Subcutaneous abdominal adipose tissue (tissue), 5 donors: ENCODE measurements at regions not wholly inside any gene's neighbourhood (a gene's known extent, or its start where the extent isn't known, plus 50 kb on each side); places are given as distances from the start of the nearest gene placed in this dataset.

ENCODE experiments used
- H3K27ac ChIP-seq: one replicate; pipeline ENCODE4 v1.7.0; 2013; ENCODE audit warnings: low read depth, mild to moderate bottlenecking, inconsistent platforms, low read length, moderate library complexity
- H3K27me3 ChIP-seq, 5 donors: one replicate each; pipeline ENCODE4 v1.7.0; 2013; ENCODE audit warnings: low read length in 5 of 5, inconsistent platforms in 1 of 5; ENCODE audit not compliant: control insufficient read depth in 5 of 5, insufficient read depth in 4 of 5
- H3K36me3 ChIP-seq, 5 donors: one replicate each; pipeline ENCODE4 v1.7.0; 2013; ENCODE audit warnings: low read length in 5 of 5; ENCODE audit not compliant: control insufficient read depth in 5 of 5, insufficient read depth in 5 of 5
- H3K4me1 ChIP-seq, 5 donors: one replicate each; pipeline ENCODE4 v1.7.0; 2013; ENCODE audit warnings: low read length in 5 of 5, mild to moderate bottlenecking in 3 of 5, moderate library complexity in 1 of 5; ENCODE audit not compliant: control insufficient read depth in 5 of 5, insufficient read depth in 5 of 5
- H3K4me3 ChIP-seq, 5 donors: one replicate each; pipeline ENCODE4 v1.7.0; 2013; ENCODE audit warnings: low read length in 5 of 5, low read depth in 1 of 5
- H3K9ac ChIP-seq, 5 donors: one replicate each; pipeline ENCODE4 v1.7.0; 2013; ENCODE audit warnings: low read length in 5 of 5, mild to moderate bottlenecking in 4 of 5, moderate library complexity in 3 of 5
- H3K9me3 ChIP-seq, 5 donors: one replicate each; pipeline ENCODE4 v1.7.0; 2013; ENCODE audit warnings: low read length in 5 of 5; ENCODE audit not compliant: control insufficient read depth in 5 of 5
- donor health status: healthy.
- donor health status: healthy.
- donor health status: healthy.
- donor health status: healthy.
- donor health status: healthy.

DNA sequence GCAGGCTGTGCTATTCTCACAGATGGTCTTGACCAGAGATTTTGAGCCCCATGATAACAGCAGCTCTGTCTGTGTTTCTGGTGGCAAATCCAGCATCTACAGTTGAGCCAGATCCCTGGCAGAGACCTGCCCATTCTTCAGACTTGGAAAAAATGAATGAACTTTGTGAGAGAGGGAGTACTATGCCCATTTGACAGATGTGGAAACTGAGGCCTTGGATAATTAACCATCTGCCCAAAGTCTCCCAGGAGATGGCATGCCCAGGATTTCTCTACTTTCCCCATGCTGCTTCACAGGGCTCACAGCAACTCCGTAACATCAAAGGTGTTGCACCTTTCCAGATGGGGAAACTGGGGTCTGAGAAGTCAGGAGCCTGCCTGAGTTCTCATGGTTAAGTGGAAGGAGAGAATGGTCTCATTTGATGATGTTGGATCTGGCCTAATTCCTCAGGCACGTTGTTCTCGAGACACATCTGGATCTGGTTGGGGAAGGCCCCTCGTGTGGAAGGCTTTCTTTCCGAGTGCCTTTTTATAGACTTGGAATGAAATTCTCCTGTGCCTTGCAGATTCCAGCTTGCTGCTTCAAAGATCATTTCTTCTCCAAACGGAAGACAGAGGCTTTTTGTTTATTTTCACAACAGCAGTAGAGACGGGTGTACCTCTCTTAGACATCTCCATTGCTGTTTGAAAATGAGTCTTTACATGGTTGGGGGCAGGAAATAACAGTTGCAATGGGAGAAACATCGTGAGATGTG, 73.3 kb upstream of the STX18 start:
- no peak overlapping the region for H3K9ac ChIP-seq
- no peak overlapping the region for H3K4me3 ChIP-seq
- H3K36me3 ChIP-seq: no peaks in the 10 kb centered on the region
- H3K27ac ChIP-seq: no peak overlapping the region
- peaks cover 0 to 3% (median 0%) of the 10 kb centered on the region in 5 donors for H3K4me1 ChIP-seq
- peaks cover 0 to 9% (median 3%) of the 10 kb centered on the region in 5 donors for H3K9me3 ChIP-seq
- H3K27me3 ChIP-seq: no peaks in the 10 kb centered on the region

DNA sequence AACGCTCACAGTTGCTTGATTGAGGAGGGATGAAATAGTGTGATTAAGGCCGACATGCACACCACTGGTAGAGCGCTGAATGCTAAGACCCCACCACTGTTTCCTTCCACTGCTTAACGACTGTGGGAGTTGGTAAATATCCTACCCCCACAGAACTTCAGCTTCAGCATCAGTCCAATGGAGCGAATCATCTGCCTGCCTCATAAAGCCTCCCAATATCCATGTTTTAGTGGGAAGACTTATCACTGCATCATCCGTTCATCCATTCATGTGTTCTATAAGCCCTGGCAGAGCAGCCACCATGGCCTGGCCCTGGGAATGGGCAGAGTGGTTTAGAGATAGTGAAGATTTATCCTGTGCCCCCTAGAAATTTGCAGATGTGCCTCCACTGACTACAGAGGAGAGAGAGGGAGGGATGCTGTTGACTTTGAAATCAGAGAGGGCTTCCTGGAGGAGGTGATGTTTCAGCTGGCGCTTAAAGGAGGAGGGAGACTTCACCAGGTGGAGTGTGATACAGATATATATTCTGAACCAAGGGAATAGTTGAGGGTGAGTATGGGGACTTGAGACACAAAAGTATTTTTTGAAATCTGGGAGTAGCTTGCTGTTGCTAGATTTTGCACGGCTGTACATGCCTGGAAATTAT, 71.9 kb upstream of the STX18 start:
- no peak overlapping the region for H3K4me3 ChIP-seq

DNA sequence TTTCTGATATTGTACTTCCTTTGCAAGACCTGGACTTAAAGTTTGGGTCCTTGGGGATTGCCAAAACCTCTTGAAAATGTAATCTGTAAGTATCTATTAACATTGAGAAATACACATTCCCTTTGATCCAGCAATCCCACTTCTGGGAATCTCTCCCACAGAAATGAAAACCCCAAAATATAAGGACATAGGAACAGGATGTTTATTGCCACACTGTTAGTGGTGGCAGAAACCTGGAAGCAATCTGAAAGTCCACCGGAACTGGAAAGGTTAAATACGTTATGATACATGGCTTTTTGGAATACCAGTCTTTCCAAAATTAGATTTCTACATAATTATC, 71.2 kb upstream of the STX18 start:
- no peak overlapping the region for H3K27ac ChIP-seq

More for the DNA sequence above, 71.9 kb upstream of the STX18 start:
- Histone ChIP-seq H3K27ac (no peak overlapping the region), H3K27me3 (no peaks in the 10 kb centered on the region), H3K9ac (no peak overlapping the region), H3K36me3 (no peaks in the 10 kb centered on the region), H3K9me3 (peaks cover 0 to 4% (median under 1%) of the 10 kb centered on the region in 5 donors), H3K4me1 (peaks cover 0 to 3% (median 0%) of the 10 kb centered on the region in 5 donors)

DNA sequence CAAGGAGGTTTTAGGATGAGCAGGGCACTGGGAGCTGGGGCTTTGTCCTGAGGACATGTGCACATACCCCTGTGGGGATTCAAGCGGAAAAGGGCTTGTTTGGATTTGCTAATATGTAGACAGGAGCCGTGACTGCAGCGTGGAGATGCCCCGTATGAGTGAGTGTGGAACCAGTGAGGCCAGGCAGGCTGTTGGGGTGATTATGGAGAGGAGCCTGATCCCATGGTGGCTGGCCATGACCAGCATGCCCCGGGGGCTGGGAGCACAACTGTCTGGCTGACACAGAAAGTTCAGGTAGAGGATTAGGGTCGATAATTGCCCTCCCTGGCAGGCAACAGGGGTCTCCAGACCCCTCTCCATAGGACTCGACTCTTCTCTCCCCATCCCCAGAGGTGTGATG, 68.8 kb upstream of the STX18 start:
- Histone ChIP-seq H3K27me3 (no peaks in the 10 kb centered on the region), H3K9me3 (no peaks in the 10 kb centered on the region), H3K4me3 (no peak overlapping the region), H3K9ac (no peak overlapping the region), H3K4me1 (peaks cover 0 to 4% (median 0%) of the 10 kb centered on the region in 5 donors), H3K27ac (no peak overlapping the region), H3K36me3 (no peaks in the 10 kb centered on the region)

More for the DNA sequence above, 71.2 kb upstream of the STX18 start:
- Histone ChIP-seq H3K9ac (no peak overlapping the region), H3K4me3 (no peak overlapping the region), H3K9me3 (no peaks in the 10 kb centered on the region), H3K36me3 (no peaks in the 10 kb centered on the region), H3K4me1 (peaks cover 0 to 3% (median 0%) of the 10 kb centered on the region in 5 donors), H3K27me3 (no peaks in the 10 kb centered on the region)

DNA sequence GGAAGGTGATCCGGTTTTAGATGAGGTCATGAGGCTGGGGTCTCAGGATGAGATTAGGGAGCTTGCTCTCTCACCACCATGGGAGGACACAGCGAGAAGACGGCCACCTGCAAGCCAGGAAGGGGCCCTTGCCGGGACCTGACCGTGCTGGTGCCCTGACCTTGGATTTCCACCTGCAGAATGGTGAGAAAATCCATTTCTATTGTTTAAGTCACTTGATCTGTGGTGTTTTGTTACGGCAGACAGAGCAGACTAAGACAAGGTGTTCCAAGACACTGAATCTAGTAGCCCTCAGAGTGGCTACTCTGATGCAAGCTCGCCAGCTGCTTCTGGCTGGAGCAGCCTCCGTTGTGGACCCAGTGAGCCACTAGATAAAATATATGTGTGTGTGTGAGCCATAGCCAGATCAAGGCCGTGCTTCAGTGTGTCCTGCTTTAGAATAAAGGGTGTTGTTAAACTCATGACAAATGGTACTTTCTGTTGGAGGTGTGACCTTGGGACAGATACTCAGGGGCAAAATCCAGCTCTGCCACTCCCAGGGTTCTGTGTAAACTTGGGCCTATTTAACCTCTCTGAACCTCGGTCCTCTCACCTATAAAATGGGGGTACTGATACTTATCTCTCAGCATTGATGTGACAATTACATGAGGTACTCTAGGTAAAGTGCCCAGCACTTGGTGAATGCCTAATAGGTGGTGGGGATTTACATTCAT, 67.9 kb upstream of the STX18 start:
- Histone ChIP-seq H3K27ac (no peak overlapping the region), H3K36me3 (no peaks in the 10 kb centered on the region), H3K9ac (no peak overlapping the region), H3K4me3 (no peak overlapping the region), H3K27me3 (no peaks in the 10 kb centered on the region), H3K4me1 (peaks cover 0 to 4% (median 0%) of the 10 kb centered on the region in 5 donors), H3K9me3 (no peaks in the 10 kb centered on the region)

DNA sequence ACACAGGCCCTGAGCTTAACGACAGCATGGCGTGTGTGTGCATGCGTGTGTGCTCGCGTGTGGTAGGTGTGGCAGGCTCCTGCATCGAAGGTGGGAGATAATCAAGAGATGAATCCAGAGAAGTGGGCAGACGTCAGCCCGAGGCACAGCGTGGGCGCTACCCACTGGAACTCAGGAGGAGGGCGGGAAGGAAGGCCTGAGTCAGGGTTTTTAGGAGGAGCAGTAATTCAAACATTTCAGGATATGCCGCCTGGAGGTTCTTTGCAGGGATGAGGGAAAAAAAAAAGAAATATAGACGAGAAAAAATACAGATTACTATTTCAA, 66.3 kb upstream of the STX18 start:
- no peak overlapping the region for H3K9ac ChIP-seq
- peaks cover 0 to 4% (median 0%) of the 10 kb centered on the region in 5 donors for H3K4me1 ChIP-seq
- no peak overlapping the region for H3K4me3 ChIP-seq
- no peaks in the 10 kb centered on the region for H3K9me3 ChIP-seq
- H3K27ac ChIP-seq: no peak overlapping the region
- no peaks in the 10 kb centered on the region for H3K36me3 ChIP-seq
- H3K27me3 ChIP-seq: no peaks in the 10 kb centered on the region

DNA sequence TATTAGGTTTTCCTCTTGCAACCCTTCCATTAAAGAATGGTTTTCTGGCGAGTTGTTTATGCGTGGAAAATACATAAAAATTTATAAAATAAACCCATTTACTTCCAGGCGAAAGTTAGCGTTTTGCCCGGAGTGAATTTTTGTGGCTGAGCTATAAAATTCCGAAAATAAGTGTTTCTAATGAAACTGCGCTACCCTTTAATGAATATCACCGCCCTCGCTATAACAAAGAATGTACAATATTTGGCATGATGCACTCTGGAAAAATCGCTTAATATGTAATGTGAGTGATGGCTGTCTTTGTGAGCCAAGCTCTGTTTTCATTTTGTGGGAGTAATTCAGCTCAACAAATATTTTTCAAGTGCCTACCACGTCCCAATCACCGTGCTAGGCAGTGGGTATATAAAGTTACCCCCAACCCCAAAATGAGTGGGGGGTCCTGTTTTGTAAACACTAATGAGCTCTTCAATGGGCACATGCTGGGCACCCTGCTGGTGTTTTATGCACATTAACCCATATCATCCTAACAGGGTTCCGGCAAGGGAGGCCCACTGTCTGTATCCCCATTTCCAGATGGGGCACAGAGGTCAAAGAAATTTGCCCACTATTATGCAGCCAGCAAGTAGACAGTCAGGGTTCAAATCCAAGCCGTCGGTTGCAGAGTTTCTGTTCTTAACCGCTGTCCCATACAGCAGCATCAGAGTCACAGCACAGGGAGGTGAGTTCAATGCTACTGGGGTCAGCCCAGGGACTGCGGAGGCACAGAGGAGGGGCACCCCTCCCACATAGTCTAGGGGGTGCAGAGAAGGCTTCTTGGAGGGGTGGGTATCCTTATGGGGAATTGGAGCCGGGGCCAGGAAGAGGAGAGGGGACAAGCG, 65.7 kb upstream of the STX18 start:
- Histone ChIP-seq H3K4me1 (peaks cover 0 to 4% (median 0%) of the 10 kb centered on the region in 5 donors), H3K36me3 (no peaks in the 10 kb centered on the region), H3K27ac (no peak overlapping the region), H3K27me3 (no peaks in the 10 kb centered on the region), H3K4me3 (no peak overlapping the region), H3K9me3 (no peaks in the 10 kb centered on the region), H3K9ac (no peak overlapping the region)

DNA sequence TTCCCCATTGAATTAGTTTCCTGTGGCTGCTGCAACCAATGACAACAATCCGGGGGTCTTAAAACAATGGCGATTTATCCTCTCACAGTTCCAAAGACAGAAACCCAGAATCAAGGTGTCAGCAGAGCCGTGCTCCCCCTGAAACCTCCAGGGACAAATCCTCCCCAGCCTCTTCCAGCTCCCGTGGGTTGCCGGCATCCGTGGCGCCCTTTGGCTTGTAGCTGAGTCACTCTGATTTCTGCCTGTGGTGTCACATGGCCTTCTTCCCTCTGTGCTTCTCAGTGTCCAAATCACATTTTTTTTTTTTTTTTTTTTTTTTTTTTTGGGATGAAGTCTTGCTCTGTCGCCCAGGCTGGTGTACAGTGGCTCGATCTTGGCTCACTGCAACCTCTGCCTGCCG, 64.5 kb upstream of the STX18 start:
- H3K9me3 ChIP-seq: no peaks in the 10 kb centered on the region
- H3K4me1 ChIP-seq: peaks cover 0 to 4% (median 0%) of the 10 kb centered on the region in 5 donors
- no peaks in the 10 kb centered on the region for H3K36me3 ChIP-seq
- H3K9ac ChIP-seq: no peak overlapping the region
- H3K27ac ChIP-seq: no peak overlapping the region
- H3K4me3 ChIP-seq: no peak overlapping the region
- no peaks in the 10 kb centered on the region for H3K27me3 ChIP-seq

DNA sequence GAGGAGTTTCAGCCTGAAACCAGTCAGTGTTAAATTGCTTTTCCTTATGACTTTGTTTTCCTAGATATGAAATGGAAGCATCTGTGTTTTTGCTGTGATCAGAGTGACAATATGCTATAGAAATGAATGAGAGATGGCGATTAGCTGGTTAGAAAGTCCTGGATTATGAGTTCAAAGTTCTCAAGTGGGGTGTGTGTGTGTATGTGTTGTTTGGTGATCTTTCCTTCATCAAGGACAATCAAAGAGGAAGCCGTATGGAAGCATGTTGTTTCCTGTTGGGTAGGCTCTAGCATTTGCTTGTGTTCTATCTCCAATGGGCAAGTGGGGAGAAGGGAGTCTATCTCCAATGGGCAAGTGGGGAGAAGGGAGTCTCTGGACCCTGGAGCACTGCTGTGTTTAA, 64.0 kb upstream of the STX18 start:
- H3K9ac ChIP-seq: no peak overlapping the region
- no peaks in the 10 kb centered on the region for H3K27me3 ChIP-seq
- H3K27ac ChIP-seq: no peak overlapping the region
- no peaks in the 10 kb centered on the region for H3K36me3 ChIP-seq
- H3K4me3 ChIP-seq: no peak overlapping the region
- H3K9me3 ChIP-seq: no peaks in the 10 kb centered on the region
- peaks cover 0 to 4% (median 0%) of the 10 kb centered on the region in 5 donors for H3K4me1 ChIP-seq
